NCI-H1930 (cell line): ENCODE measurements at regions not wholly inside any gene's neighbourhood (a gene's known extent, or its start where the extent isn't known, plus 50 kb on each side); places are given as distances from the start of the nearest gene placed in this dataset.

Experiments used
- DNase-seq, 2 experiments: peaks; one replicate each; lab custom pipeline; 2025; lab: John Stamatoyannopoulos, UW

GRCh38 chr12:31781894-31782540 is 53.2 kb upstream of the AMN1 start:
- DNase-seq, result no peak

DNA sequence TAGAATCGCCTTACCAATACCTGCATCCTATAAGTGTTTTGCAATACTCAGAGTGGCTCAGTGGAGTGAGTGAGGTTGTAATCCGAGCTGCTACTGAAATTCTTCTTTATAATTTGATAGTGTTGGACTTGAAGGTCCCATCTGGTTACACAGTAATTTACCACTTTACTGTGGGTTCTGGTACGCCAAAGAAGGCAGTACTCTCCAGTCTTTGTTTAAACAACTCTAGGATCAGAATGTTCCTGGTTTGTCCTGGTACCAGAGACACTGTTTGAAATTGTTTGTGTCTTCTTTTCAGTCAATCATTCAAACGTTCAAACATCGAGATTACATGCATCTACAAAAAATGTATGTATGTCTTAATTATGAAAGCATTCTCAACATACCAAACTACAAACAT is 51.3 kb upstream of the AMN1 start:
- no peak for DNase-seq

GRCh38 chr12:31778687-31779086 is 49.9 kb upstream of the AMN1 start:
- DNase-seq, result no peak
